HepG2 (cell line): ENCODE measurements at regions not wholly inside any gene's neighbourhood (a gene's known extent, or its start where the extent isn't known, plus 50 kb on each side); places are given as distances from the start of the nearest gene placed in this dataset.

ENCODE experiments used
- ATAC-seq: fragments of 200-7000 bp; cut with Tn5 transposase; 3 replicates; pipeline ENCODE4 v1.9.1; 2020; ENCODE audit warnings: mild to moderate bottlenecking, moderate library complexity
- BruUV-seq: library from RNA; stranded (reverse); fragments of 400-500 nt; replicated peaks from 2 replicates; lab custom pipeline; 2021; lab: Mats Ljungman, UMichigan
- CTCF ChIA-PET: fragments of 300-600 bp; formaldehyde crosslinking; extraction: SDS; loops from one replicate; lab custom pipeline; 2021; ENCODE audit warnings: low total read pairs, inconsistent platforms, low intra/inter-chr PET ratio; lab: Yijun Ruan, JAX
- POLR2A ChIA-PET: fragments of 350-600 bp; sonication (Branson Sonifier 250); formaldehyde crosslinking; loops from one replicate; lab custom pipeline; 2020; ENCODE audit warnings: antibody characterized with exemption, inconsistent platforms; lab: Yijun Ruan, JAX
- DNase-seq: peaks from one replicate; pipeline ENCODE4 v3.0.0-alpha.2; 2015; ENCODE audit warnings: low spot score
- FAIRE-seq: peaks from 3 replicates; lab custom pipeline; 2011; peaks lifted over from hg19 to GRCh38; lab: Jason Lieb, UNC
- H2AFZ ChIP-seq: one replicate; pipeline ENCODE4 v1.6.1; 2011; ENCODE audit warnings: low read length, inconsistent platforms
- H3K27ac ChIP-seq: fragments of 300-600 bp; 3 replicates; pipeline ENCODE4 v1.8.0; 2011; ENCODE audit warnings: mixed run types, mild to moderate bottlenecking, mixed read lengths, low read length, inconsistent platforms; ENCODE audit not compliant: insufficient read depth; ENCODE audit errors: extremely low read length
- H3K27me3 ChIP-seq, 2 experiments: fragments of 200-600 bp in 1 of 2; 2 replicates in 1 of 2; 3 replicates in 1 of 2; pipeline versions ENCODE4 v1.6.0 to v1.8.0; 2011; ENCODE audit warnings: low read length in 2 of 2, mild to moderate bottlenecking in 2 of 2, moderate library complexity in 2 of 2, inconsistent platforms in 1 of 2; ENCODE audit not compliant: insufficient read depth in 2 of 2, control insufficient read depth in 1 of 2
- H3K36me3 ChIP-seq, 2 experiments: fragments of 200-600 bp in 1 of 2; replicated peaks in 1 of 2; 2 replicates in 1 of 2; 3 replicates in 1 of 2; pipeline versions ENCODE4 v1.5.1 to v1.8.0; 2011; ENCODE audit warnings: low read length in 2 of 2, inconsistent platforms in 1 of 2; ENCODE audit not compliant: insufficient read depth in 2 of 2, control insufficient read depth in 1 of 2
- H3K4me1 ChIP-seq: 2 replicates; pipeline ENCODE4 v1.5.1; 2012; ENCODE audit warnings: low read length, inconsistent platforms; ENCODE audit not compliant: insufficient read depth
- H3K4me2 ChIP-seq: 2 replicates; pipeline ENCODE4 v1.6.0; 2011; ENCODE audit warnings: low read depth, low read length, inconsistent platforms
- H3K4me3 ChIP-seq, 3 experiments: fragments of 200-600 bp in 1 of 3; sonication (generic), shearing (Covaris generic) in 1 of 3; replicated peaks in 1 of 3; 2 replicates each; pipeline ENCODE4 v1.5.1; 2011 to 2016; ENCODE audit warnings: low read length in 3 of 3, inconsistent platforms in 2 of 3, low read depth in 2 of 3, mild to moderate bottlenecking in 2 of 3, control low read depth in 1 of 3, mixed read lengths in 1 of 3; ENCODE audit not compliant: insufficient read depth in 1 of 3
- H3K79me2 ChIP-seq: one replicate; pipeline ENCODE4 v1.6.1; 2011; ENCODE audit warnings: low read length, inconsistent platforms; ENCODE audit not compliant: insufficient read depth
- H3K9ac ChIP-seq: 2 replicates; pipeline ENCODE4 v1.6.0; 2011; ENCODE audit warnings: mild to moderate bottlenecking, low read depth, low read length, inconsistent platforms; ENCODE audit not compliant: insufficient read depth
- H3K9me3 ChIP-seq: 2 replicates; pipeline ENCODE4 v1.5.1; 2012; ENCODE audit warnings: mild to moderate bottlenecking, low read length
- H4K20me1 ChIP-seq: 2 replicates; pipeline ENCODE4 v1.6.0; 2011; ENCODE audit warnings: inconsistent platforms, mild to moderate bottlenecking, low read length, moderate library complexity; ENCODE audit not compliant: insufficient read depth
- ARID2 ChIP-seq: sonication (generic); formaldehyde crosslinking; IDR thresholded peaks from 2 replicates; pipeline ENCODE4 v1.8.1; 2022; ENCODE audit warnings: mild to moderate bottlenecking, missing genetic modification reagents, borderline replicate concordance
- NAIF1 ChIP-seq: sonication (generic); formaldehyde crosslinking; IDR thresholded peaks from 2 replicates; pipeline ENCODE4 v1.5.0; 2020; ENCODE audit warnings: mild to moderate bottlenecking, missing genetic modification reagents, borderline replicate concordance
- NFE2L1 ChIP-seq: sonication (generic); formaldehyde crosslinking; IDR thresholded peaks from 2 replicates; pipeline ENCODE4 v1.4.0; 2020; ENCODE audit warnings: missing genetic modification reagents, mild to moderate bottlenecking, borderline replicate concordance
- ZBTB42 ChIP-seq: sonication (generic); formaldehyde crosslinking; IDR thresholded peaks from 2 replicates; pipeline ENCODE4 v1.5.0; 2020; ENCODE audit warnings: mild to moderate bottlenecking, missing genetic modification reagents
- ZNF124 ChIP-seq: sonication (generic); formaldehyde crosslinking; IDR thresholded peaks from 2 replicates; pipeline ENCODE4 v1.4.0; 2020; ENCODE audit warnings: missing genetic modification reagents
- WGBS: methylation state at CpG from one replicate; pipeline ENCODE4 v1.1.6; 2017; ENCODE audit warnings: low lambda C conversion rate; 5-methylcytosine and 5-hydroxymethylcytosine counted together
- in situ Hi-C: cut with HindIII; loops from 2 replicates; pipeline ENCODE4 v1.10.0; 2017; ENCODE audit warnings: low pct_unique_long_range_greater_than_20kb; ENCODE audit not compliant: extremely low pct_ligation_motif_present
- intact Hi-C: fragments of 100-400 bp; cut with micrococcal nuclease; formaldehyde crosslinking; loops from one replicate; pipeline ENCODE4 v1.10.0; 2022; ENCODE audit not compliant: unreplicated experiment
- TF ChIP-seq, protein P1 (sequence below): sonication (generic); formaldehyde crosslinking; IDR thresholded peaks from 2 replicates; pipeline ENCODE4 v1.5.0; 2020; ENCODE audit warnings: mild to moderate bottlenecking, missing genetic modification reagents
- TF ChIP-seq, protein P2 (sequence below): sonication (generic); formaldehyde crosslinking; IDR thresholded peaks from 2 replicates; pipeline ENCODE4 v1.5.0; 2020; ENCODE audit warnings: mild to moderate bottlenecking, missing genetic modification reagents
- TF ChIP-seq, protein P3 (sequence below): sonication (generic); formaldehyde crosslinking; IDR thresholded peaks from 2 replicates; pipeline ENCODE4 v1.8.1; 2022; ENCODE audit warnings: low read depth, mild to moderate bottlenecking, missing genetic modification reagents
- TF ChIP-seq, protein P4 (sequence below): sonication (generic); formaldehyde crosslinking; IDR thresholded peaks from 2 replicates; pipeline ENCODE4 v1.4.0; 2020; ENCODE audit warnings: missing genetic modification reagents; ENCODE audit errors: not compliant biosample characterization

DNA sequence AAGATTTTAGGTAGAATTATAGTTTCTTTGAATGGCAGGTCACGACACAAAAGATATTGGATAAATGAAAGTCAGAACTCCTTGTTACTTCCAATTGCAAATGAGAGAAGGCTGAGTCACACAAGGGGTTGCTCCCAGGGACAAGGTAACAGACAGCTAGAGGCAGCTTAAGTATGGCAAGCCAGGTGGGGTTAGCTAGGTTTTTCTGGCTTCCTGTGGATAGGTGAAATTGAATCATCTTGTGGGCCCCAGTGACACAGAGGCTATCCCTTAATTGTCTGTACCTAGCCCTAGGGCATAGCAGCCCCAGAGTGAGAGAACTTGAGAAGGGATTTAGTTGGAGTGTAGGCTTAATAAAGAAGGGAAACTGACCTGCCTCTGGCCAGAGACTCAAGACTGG is 407.7 kb upstream of the SLC8A1 start:
- H3K9ac ChIP-seq = no peak overlapping the region
- H3K36me3 ChIP-seq = no peaks in the 10 kb centered on the region
- no peak overlapping the region for H3K4me2 ChIP-seq
- FAIRE-seq (no peak), ATAC-seq (no peak), DNase-seq (no peak)
- H3K4me3 ChIP-seq = no peak overlapping the region
- no peaks in the 10 kb centered on the region for H4K20me1 ChIP-seq
- no peak overlapping the region for H3K27ac ChIP-seq
- intact Hi-C loops (no loop called here), in situ Hi-C loops (no loop called here)
- ChIA-PET POLR2A (no interaction called here), CTCF (no interaction called here)
- H3K9me3 ChIP-seq = no peaks in the 10 kb centered on the region
- H3K4me1 ChIP-seq = no peaks in the 10 kb centered on the region
- no peaks in the 10 kb centered on the region for H3K79me2 ChIP-seq
- TF ChIP-seq NAIF1 (CRISPR knock-in tag) (no peak), ZBTB42 (CRISPR knock-in tag) (no peak), ARID2 (CRISPR knock-in tag) (no peak), NFE2L1 (CRISPR knock-in tag) (no peak), ZNF124 (CRISPR knock-in tag) (no peak)
- TF ChIP-seq, protein P1, sequence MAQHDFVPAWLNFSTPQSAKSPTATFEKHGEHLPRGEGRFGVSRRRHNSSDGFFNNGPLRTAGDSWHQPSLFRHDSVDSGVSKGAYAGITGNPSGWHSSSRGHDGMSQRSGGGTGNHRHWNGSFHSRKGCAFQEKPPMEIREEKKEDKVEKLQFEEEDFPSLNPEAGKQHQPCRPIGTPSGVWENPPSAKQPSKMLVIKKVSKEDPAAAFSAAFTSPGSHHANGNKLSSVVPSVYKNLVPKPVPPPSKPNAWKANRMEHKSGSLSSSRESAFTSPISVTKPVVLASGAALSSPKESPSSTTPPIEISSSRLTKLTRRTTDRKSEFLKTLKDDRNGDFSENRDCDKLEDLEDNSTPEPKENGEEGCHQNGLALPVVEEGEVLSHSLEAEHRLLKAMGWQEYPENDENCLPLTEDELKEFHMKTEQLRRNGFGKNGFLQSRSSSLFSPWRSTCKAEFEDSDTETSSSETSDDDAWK (CRISPR knock-in tag) = no peak
- TF ChIP-seq, protein P2, sequence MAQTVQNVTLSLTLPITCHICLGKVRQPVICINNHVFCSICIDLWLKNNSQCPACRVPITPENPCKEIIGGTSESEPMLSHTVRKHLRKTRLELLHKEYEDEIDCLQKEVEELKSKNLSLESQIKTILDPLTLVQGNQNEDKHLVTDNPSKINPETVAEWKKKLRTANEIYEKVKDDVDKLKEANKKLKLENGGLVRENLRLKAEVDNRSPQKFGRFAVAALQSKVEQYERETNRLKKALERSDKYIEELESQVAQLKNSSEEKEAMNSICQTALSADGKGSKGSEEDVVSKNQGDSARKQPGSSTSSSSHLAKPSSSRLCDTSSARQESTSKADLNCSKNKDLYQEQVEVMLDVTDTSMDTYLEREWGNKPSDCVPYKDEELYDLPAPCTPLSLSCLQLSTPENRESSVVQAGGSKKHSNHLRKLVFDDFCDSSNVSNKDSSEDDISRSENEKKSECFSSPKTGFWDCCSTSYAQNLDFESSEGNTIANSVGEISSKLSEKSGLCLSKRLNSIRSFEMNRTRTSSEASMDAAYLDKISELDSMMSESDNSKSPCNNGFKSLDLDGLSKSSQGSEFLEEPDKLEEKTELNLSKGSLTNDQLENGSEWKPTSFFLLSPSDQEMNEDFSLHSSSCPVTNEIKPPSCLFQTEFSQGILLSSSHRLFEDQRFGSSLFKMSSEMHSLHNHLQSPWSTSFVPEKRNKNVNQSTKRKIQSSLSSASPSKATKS (CRISPR knock-in tag) = no peak
- TF ChIP-seq, protein P3, sequence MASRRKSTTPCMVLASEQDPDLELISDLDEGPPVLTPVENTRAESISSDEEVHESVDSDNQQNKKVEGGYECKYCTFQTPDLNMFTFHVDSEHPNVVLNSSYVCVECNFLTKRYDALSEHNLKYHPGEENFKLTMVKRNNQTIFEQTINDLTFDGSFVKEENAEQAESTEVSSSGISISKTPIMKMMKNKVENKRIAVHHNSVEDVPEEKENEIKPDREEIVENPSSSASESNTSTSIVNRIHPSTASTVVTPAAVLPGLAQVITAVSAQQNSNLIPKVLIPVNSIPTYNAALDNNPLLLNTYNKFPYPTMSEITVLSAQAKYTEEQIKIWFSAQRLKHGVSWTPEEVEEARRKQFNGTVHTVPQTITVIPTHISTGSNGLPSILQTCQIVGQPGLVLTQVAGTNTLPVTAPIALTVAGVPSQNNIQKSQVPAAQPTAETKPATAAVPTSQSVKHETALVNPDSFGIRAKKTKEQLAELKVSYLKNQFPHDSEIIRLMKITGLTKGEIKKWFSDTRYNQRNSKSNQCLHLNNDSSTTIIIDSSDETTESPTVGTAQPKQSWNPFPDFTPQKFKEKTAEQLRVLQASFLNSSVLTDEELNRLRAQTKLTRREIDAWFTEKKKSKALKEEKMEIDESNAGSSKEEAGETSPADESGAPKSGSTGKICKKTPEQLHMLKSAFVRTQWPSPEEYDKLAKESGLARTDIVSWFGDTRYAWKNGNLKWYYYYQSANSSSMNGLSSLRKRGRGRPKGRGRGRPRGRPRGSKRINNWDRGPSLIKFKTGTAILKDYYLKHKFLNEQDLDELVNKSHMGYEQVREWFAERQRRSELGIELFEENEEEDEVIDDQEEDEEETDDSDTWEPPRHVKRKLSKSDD (CRISPR knock-in tag) = no peak
- TF ChIP-seq, protein P4, sequence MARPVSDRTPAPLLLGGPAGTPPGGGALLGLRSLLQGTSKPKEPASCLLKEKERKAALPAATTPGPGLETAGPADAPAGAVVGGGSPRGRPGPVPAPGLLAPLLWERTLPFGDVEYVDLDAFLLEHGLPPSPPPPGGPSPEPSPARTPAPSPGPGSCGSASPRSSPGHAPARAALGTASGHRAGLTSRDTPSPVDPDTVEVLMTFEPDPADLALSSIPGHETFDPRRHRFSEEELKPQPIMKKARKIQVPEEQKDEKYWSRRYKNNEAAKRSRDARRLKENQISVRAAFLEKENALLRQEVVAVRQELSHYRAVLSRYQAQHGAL (CRISPR knock-in tag) = no peak
- WGBS = 0% methylated on average over 1 of the region's 1 CpG
- BruUV-seq = no TSS peak
- no peak overlapping the region for H2AFZ ChIP-seq
- H3K27me3 ChIP-seq = no peaks in the 10 kb centered on the region
